Thoracic aorta (tissue), 2 donors: ENCODE measurements at regions not wholly inside any gene's neighbourhood (a gene's known extent, or its start where the extent isn't known, plus 50 kb on each side); places are given as distances from the start of the nearest gene placed in this dataset.
"Not testable (repeated sequence)": the region's sequence is repeated elsewhere in the genome, so short reads cannot be mapped to it uniquely, and the experiment has no call there.

Experiments
- ATAC-seq: fragments of 150-250 bp; one replicate; pipeline ENCODE4 v1.8.0; 2017; ENCODE audit warnings: low read depth; ENCODE audit not compliant: insufficient number of reproducible peaks, low FRiP score
- DNase-seq: peaks from one replicate; pipeline ENCODE4 v3.0.0-alpha.2; 2020; ENCODE audit warnings: low spot score
- H3K27ac ChIP-seq, 2 donors: fragments of 200-600 bp; sonication (generic); 1 replicate in 1 of 2; 2 replicates in 1 of 2; pipeline ENCODE4 v1.5.1; 2016; ENCODE audit warnings: mild to moderate bottlenecking in 2 of 2, moderate library complexity in 2 of 2
- H3K27me3 ChIP-seq: fragments of 200-600 bp; sonication (generic); replicated peaks from 2 replicates; pipeline ENCODE4 v1.6.0; 2016; ENCODE audit warnings: mild to moderate bottlenecking; ENCODE audit not compliant: insufficient read depth
- H3K36me3 ChIP-seq: fragments of 200-600 bp; sonication (generic); one replicate; pipeline ENCODE4 v1.5.1; 2016
- H3K4me1 ChIP-seq, 2 donors: fragments of 200-600 bp; sonication (generic); 1 replicate in 1 of 2; 2 replicates in 1 of 2; pipeline versions ENCODE4 v1.5.1 to v1.6.0; 2016; ENCODE audit warnings: low read depth in 2 of 2, mild to moderate bottlenecking in 1 of 2; ENCODE audit not compliant: control insufficient read depth in 1 of 2
- H3K4me3 ChIP-seq: fragments of 200-600 bp; sonication (generic); 2 replicates; pipeline ENCODE4 v1.5.1; 2016; ENCODE audit warnings: mild to moderate bottlenecking
- H3K9me3 ChIP-seq: fragments of 200-600 bp; sonication (generic); 2 replicates; pipeline ENCODE4 v1.5.1; 2016
- TF ChIP-seq, protein P1 (sequence below): fragments of 200-600 bp; sonication (generic); IDR thresholded peaks from one replicate; pipeline ENCODE4 v1.5.1; 2019; ENCODE audit warnings: antibody characterized with exemption

DNA sequence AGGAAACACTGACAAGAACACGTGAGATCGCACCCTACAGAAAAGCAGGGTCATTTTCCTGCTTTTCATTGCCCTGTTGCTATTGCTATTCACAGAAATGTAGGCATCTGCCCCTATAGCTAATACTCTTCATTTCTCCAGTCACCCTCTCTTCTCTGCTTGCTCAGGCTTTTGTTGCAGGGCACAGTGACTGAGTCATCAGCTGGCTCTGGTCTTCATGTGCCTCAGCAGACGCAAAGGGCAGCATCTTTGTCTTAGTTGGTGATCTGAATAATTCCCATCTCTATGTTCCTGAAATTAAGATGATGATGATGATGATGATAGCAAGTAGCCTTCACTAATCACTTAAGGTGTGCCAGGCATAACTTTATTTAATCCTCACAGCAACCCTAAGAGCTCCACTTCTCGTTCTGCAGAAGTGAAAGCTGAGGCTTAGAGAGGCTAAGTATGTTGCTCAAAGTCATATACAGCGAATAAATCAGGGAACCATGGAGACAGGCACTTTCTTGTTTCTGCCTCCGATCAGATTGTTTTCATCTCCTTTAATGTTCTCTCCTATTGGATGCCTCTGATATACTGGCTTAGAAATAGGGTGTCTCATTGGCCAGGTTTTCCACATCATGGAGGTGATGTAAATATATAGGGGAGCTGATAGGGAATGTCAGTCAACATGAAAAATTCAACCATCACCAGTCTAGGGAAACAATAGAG lies 133.0 kb upstream of the STK32A start:
- H3K4me1 ChIP-seq, result no peaks in the 10 kb centered on the region
- ATAC-seq (no peak), DNase-seq (no peak)
- H3K9me3 ChIP-seq, result no peaks in the 10 kb centered on the region
- no peaks in the 10 kb centered on the region for H3K27me3 ChIP-seq
- no peak overlapping the region for H3K4me3 ChIP-seq
- TF ChIP-seq, protein P1, sequence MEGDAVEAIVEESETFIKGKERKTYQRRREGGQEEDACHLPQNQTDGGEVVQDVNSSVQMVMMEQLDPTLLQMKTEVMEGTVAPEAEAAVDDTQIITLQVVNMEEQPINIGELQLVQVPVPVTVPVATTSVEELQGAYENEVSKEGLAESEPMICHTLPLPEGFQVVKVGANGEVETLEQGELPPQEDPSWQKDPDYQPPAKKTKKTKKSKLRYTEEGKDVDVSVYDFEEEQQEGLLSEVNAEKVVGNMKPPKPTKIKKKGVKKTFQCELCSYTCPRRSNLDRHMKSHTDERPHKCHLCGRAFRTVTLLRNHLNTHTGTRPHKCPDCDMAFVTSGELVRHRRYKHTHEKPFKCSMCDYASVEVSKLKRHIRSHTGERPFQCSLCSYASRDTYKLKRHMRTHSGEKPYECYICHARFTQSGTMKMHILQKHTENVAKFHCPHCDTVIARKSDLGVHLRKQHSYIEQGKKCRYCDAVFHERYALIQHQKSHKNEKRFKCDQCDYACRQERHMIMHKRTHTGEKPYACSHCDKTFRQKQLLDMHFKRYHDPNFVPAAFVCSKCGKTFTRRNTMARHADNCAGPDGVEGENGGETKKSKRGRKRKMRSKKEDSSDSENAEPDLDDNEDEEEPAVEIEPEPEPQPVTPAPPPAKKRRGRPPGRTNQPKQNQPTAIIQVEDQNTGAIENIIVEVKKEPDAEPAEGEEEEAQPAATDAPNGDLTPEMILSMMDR, result no peak
- H3K27ac ChIP-seq, result no peak overlapping the region
- H3K36me3 ChIP-seq, result no peaks in the 10 kb centered on the region

- no peak overlapping the region for H3K4me3 ChIP-seq
- DNase-seq (no peak), ATAC-seq (no peak)
- H3K27ac ChIP-seq, result no peak overlapping the region
- H3K9me3 ChIP-seq, result no peaks in the 10 kb centered on the region
- H3K27me3 ChIP-seq, result no peaks in the 10 kb centered on the region
- no peaks in the 10 kb centered on the region for H3K4me1 ChIP-seq
- TF ChIP-seq, protein P1, result no peak
- H3K36me3 ChIP-seq, result no peaks in the 10 kb centered on the region
Measured at GRCh38 chr5:147112899-147113298, 121.9 kb upstream of the STK32A start.

GRCh38 chr5:147113967-147114366 lies 120.9 kb upstream of the STK32A start:
- no peaks in the 10 kb centered on the region for H3K27me3 ChIP-seq
- no peaks in the 10 kb centered on the region for H3K9me3 ChIP-seq
- no peak for ATAC-seq
- no peaks in the 10 kb centered on the region for H3K4me1 ChIP-seq
- TF ChIP-seq, protein P1, result no peak
- H3K36me3 ChIP-seq, result no peaks in the 10 kb centered on the region
- no peak for DNase-seq
- H3K27ac ChIP-seq, result no peak overlapping the region
- H3K4me3 ChIP-seq, result no peak overlapping the region

DNA sequence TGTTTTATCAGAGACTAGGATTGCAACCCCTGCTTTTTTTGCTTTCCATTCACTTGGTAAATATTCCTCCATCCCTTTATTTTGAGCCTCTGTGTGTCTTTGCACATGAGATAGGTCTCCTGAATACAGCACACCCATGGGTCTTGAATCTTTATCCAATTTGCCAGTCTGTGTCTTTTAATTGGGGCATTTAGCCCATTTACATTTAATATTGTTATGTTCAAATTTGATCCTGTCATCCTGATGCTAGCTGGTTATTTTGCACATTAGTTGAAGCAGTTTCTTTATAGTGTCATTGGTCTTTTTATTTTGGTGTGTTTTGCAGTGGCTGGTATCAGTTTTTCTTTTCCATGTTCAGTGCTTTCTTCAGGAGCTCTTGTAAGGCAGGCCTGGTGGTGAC lies 95.1 kb upstream of the STK32A start:
- H3K4me3 ChIP-seq, DNase-seq, H3K36me3 ChIP-seq, H3K27me3 ChIP-seq, H3K4me1 ChIP-seq, H3K27ac ChIP-seq, ATAC-seq: not testable (repeated sequence)
- peaks cover 20% of the 10 kb centered on the region for H3K9me3 ChIP-seq

GRCh38 chr5:147140558-147140957 lies 94.3 kb upstream of the STK32A start:
- H3K4me1 ChIP-seq, result no peaks in the 10 kb centered on the region
- H3K27me3 ChIP-seq, result no peaks in the 10 kb centered on the region
- H3K36me3 ChIP-seq, result no peaks in the 10 kb centered on the region
- DNase-seq, result no peak
- H3K27ac ChIP-seq, result no peak overlapping the region
- H3K4me3 ChIP-seq, result no peak overlapping the region
- H3K9me3 ChIP-seq, result peaks cover 20% of the 10 kb centered on the region
- ATAC-seq, result no peak
- TF ChIP-seq, protein P1, result no peak

GRCh38 chr5:147141580-147141979 lies 93.2 kb upstream of the STK32A start:
- H3K4me1 ChIP-seq, DNase-seq, H3K36me3 ChIP-seq, H3K27ac ChIP-seq, H3K4me3 ChIP-seq, ATAC-seq, H3K27me3 ChIP-seq: not testable (repeated sequence)
- H3K9me3 ChIP-seq, result peaks cover 14% of the 10 kb centered on the region
